HepG2 (cell line): ENCODE measurements at regions not wholly inside any gene's neighbourhood (a gene's known extent, or its start where the extent isn't known, plus 50 kb on each side); places are given as distances from the start of the nearest gene placed in this dataset.

Experiments
- ATAC-seq: fragments of 200-7000 bp; cut with Tn5 transposase; 3 replicates; pipeline ENCODE4 v1.9.1; 2020; ENCODE audit warnings: mild to moderate bottlenecking, moderate library complexity
- BruUV-seq: library from RNA; stranded (reverse); fragments of 400-500 nt; replicated peaks from 2 replicates; lab custom pipeline; 2021; lab: Mats Ljungman, UMichigan
- CTCF ChIA-PET: fragments of 300-600 bp; formaldehyde crosslinking; extraction: SDS; loops from one replicate; lab custom pipeline; 2021; ENCODE audit warnings: low total read pairs, inconsistent platforms, low intra/inter-chr PET ratio; lab: Yijun Ruan, JAX
- POLR2A ChIA-PET: fragments of 350-600 bp; sonication (Branson Sonifier 250); formaldehyde crosslinking; loops from one replicate; lab custom pipeline; 2020; ENCODE audit warnings: antibody characterized with exemption, inconsistent platforms; lab: Yijun Ruan, JAX
- DNase-seq: peaks from one replicate; pipeline ENCODE4 v3.0.0-alpha.2; 2015; ENCODE audit warnings: low spot score
- FAIRE-seq: peaks from 3 replicates; lab custom pipeline; 2011; peaks lifted over from hg19 to GRCh38; lab: Jason Lieb, UNC
- H2AFZ ChIP-seq: one replicate; pipeline ENCODE4 v1.6.1; 2011; ENCODE audit warnings: low read length, inconsistent platforms
- H3K27ac ChIP-seq: fragments of 300-600 bp; 3 replicates; pipeline ENCODE4 v1.8.0; 2011; ENCODE audit warnings: mixed run types, mild to moderate bottlenecking, mixed read lengths, low read length, inconsistent platforms; ENCODE audit not compliant: insufficient read depth; ENCODE audit errors: extremely low read length
- H3K27me3 ChIP-seq, 2 experiments: fragments of 200-600 bp in 1 of 2; 2 replicates in 1 of 2; 3 replicates in 1 of 2; pipeline versions ENCODE4 v1.6.0 to v1.8.0; 2011; ENCODE audit warnings: low read length in 2 of 2, mild to moderate bottlenecking in 2 of 2, moderate library complexity in 2 of 2, inconsistent platforms in 1 of 2; ENCODE audit not compliant: insufficient read depth in 2 of 2, control insufficient read depth in 1 of 2
- H3K36me3 ChIP-seq, 2 experiments: fragments of 200-600 bp in 1 of 2; replicated peaks in 1 of 2; 2 replicates in 1 of 2; 3 replicates in 1 of 2; pipeline versions ENCODE4 v1.5.1 to v1.8.0; 2011; ENCODE audit warnings: low read length in 2 of 2, inconsistent platforms in 1 of 2; ENCODE audit not compliant: insufficient read depth in 2 of 2, control insufficient read depth in 1 of 2
- H3K4me1 ChIP-seq: 2 replicates; pipeline ENCODE4 v1.5.1; 2012; ENCODE audit warnings: low read length, inconsistent platforms; ENCODE audit not compliant: insufficient read depth
- H3K4me2 ChIP-seq: 2 replicates; pipeline ENCODE4 v1.6.0; 2011; ENCODE audit warnings: low read depth, low read length, inconsistent platforms
- H3K4me3 ChIP-seq, 3 experiments: fragments of 200-600 bp in 1 of 3; sonication (generic), shearing (Covaris generic) in 1 of 3; replicated peaks in 1 of 3; 2 replicates each; pipeline ENCODE4 v1.5.1; 2011 to 2016; ENCODE audit warnings: low read length in 3 of 3, inconsistent platforms in 2 of 3, low read depth in 2 of 3, mild to moderate bottlenecking in 2 of 3, control low read depth in 1 of 3, mixed read lengths in 1 of 3; ENCODE audit not compliant: insufficient read depth in 1 of 3
- H3K79me2 ChIP-seq: one replicate; pipeline ENCODE4 v1.6.1; 2011; ENCODE audit warnings: low read length, inconsistent platforms; ENCODE audit not compliant: insufficient read depth
- H3K9ac ChIP-seq: 2 replicates; pipeline ENCODE4 v1.6.0; 2011; ENCODE audit warnings: mild to moderate bottlenecking, low read depth, low read length, inconsistent platforms; ENCODE audit not compliant: insufficient read depth
- H3K9me3 ChIP-seq: 2 replicates; pipeline ENCODE4 v1.5.1; 2012; ENCODE audit warnings: mild to moderate bottlenecking, low read length
- H4K20me1 ChIP-seq: 2 replicates; pipeline ENCODE4 v1.6.0; 2011; ENCODE audit warnings: inconsistent platforms, mild to moderate bottlenecking, low read length, moderate library complexity; ENCODE audit not compliant: insufficient read depth
- DR1 ChIP-seq: sonication (generic); formaldehyde crosslinking; IDR thresholded peaks from 2 replicates; pipeline ENCODE4 v1.8.0; 2021; ENCODE audit warnings: mild to moderate bottlenecking, missing genetic modification reagents, inconsistent platforms
- HNRNPLL ChIP-seq: fragments of 200-400 bp; formaldehyde crosslinking; IDR thresholded peaks from 2 replicates; pipeline ENCODE4 v1.6.1; 2017; ENCODE audit warnings: mild to moderate bottlenecking, low read depth, low read length; ENCODE audit not compliant: poor library complexity, severe bottlenecking
- HOXA7 ChIP-seq: sonication (generic); formaldehyde crosslinking; IDR thresholded peaks from 2 replicates; pipeline ENCODE4 v1.8.1; 2022; ENCODE audit warnings: mild to moderate bottlenecking, missing genetic modification reagents, moderate library complexity
- NCOR1 ChIP-seq: fragments of 200-600 bp; sonication (generic); IDR thresholded peaks from 2 replicates; pipeline ENCODE4 v1.7.0; 2017; ENCODE audit warnings: antibody characterized with exemption, low read length, borderline replicate concordance
- PAWR ChIP-seq: sonication (generic); formaldehyde crosslinking; IDR thresholded peaks from 2 replicates; pipeline ENCODE4 v1.4.0; 2020; ENCODE audit warnings: missing genetic modification reagents, mild to moderate bottlenecking, borderline replicate concordance
- XRCC5 ChIP-seq: fragments of 200-400 bp; formaldehyde crosslinking; optimal IDR thresholded peaks from 2 replicates; pipeline ENCODE3; 2017; ENCODE audit warnings: mild to moderate bottlenecking, low read length
- ZBTB8A ChIP-seq: sonication (generic); formaldehyde crosslinking; IDR thresholded peaks from 2 replicates; pipeline ENCODE4 v1.4.0; 2020; ENCODE audit warnings: mild to moderate bottlenecking, low read depth, missing genetic modification reagents, borderline replicate concordance
- ZNF101 ChIP-seq: sonication (generic); formaldehyde crosslinking; IDR thresholded peaks from 2 replicates; pipeline ENCODE4 v1.4.0; 2020; ENCODE audit warnings: mild to moderate bottlenecking, low read depth, missing genetic modification reagents, borderline replicate concordance
- ZNF768 ChIP-seq: sonication (generic); formaldehyde crosslinking; IDR thresholded peaks from 2 replicates; pipeline ENCODE4 v1.4.0; 2020; ENCODE audit warnings: missing genetic modification reagents
- ZNF800 ChIP-seq: sonication (generic); formaldehyde crosslinking; IDR thresholded peaks from 2 replicates; pipeline ENCODE4 v1.4.0; 2020; ENCODE audit warnings: missing genetic modification reagents
- ZSCAN30 ChIP-seq: sonication (generic); formaldehyde crosslinking; IDR thresholded peaks from 2 replicates; pipeline ENCODE4 v1.5.0; 2020; ENCODE audit warnings: mild to moderate bottlenecking, missing genetic modification reagents
- WGBS: methylation state at CpG from one replicate; pipeline ENCODE4 v1.1.6; 2017; ENCODE audit warnings: low lambda C conversion rate; 5-methylcytosine and 5-hydroxymethylcytosine counted together
- in situ Hi-C: cut with HindIII; loops from 2 replicates; pipeline ENCODE4 v1.10.0; 2017; ENCODE audit warnings: low pct_unique_long_range_greater_than_20kb; ENCODE audit not compliant: extremely low pct_ligation_motif_present
- intact Hi-C: fragments of 100-400 bp; cut with micrococcal nuclease; formaldehyde crosslinking; loops from one replicate; pipeline ENCODE4 v1.10.0; 2022; ENCODE audit not compliant: unreplicated experiment

DNA sequence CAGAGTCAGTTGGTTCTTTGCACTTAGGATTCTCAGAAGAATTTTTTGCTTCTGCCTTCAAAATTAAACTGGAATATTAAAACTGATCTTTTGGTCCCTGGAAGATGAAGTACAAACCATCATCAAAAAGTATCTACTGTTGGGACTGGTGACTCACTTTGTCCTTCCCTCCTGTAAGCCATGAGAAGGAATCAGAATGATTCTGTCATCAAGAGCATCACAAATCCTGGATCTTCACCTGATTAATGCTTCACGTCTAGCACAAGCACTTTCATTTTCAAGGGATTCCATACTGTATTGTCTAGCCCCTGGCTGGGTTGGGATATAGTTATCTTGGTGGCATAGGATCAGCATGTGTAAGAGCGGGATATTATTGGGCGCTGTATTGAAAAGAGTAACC, 69.3 kb upstream of the CYP1B1 start:
- no peaks in the 10 kb centered on the region for H3K9me3 ChIP-seq
- H3K4me3 ChIP-seq: no peak overlapping the region
- intact Hi-C loops: no loop called here
- ATAC-seq (no peak), DNase-seq (no peak), FAIRE-seq (no peak)
- 59% methylated on average over 3 of the region's 3 CpGs for WGBS
- in situ Hi-C loops: no loop called here
- no peak overlapping the region for H3K9ac ChIP-seq
- CTCF ChIA-PET: no interaction called here
- H2AFZ ChIP-seq: no peak overlapping the region
- H3K4me2 ChIP-seq: no peak overlapping the region
- POLR2A ChIA-PET: no interaction called here
- no peak overlapping the region for H3K27ac ChIP-seq
- no peaks in the 10 kb centered on the region for H3K36me3 ChIP-seq
- peaks cover 10% of the 10 kb centered on the region; the same call in 1 of the 2 replicates for H3K4me1 ChIP-seq
- H3K79me2 ChIP-seq: no peaks in the 10 kb centered on the region
- H3K27me3 ChIP-seq: peaks cover 0 to 5% of the 10 kb centered on the region in 2 experiments; a peak in 1 of 5 replicates
- BruUV-seq: no TSS peak
- H4K20me1 ChIP-seq: no peaks in the 10 kb centered on the region
- TF ChIP-seq XRCC5: no peak
- TF ChIP-seq ZSCAN30 (CRISPR knock-in tag): no peak
- no peak for TF ChIP-seq ZNF768 (CRISPR knock-in tag)
- no peak for TF ChIP-seq HOXA7 (CRISPR knock-in tag)
- TF ChIP-seq PAWR (CRISPR knock-in tag): no peak
- TF ChIP-seq ZNF101 (CRISPR knock-in tag): no peak
- no peak for TF ChIP-seq HNRNPLL
- no peak for TF ChIP-seq DR1 (CRISPR knock-in tag)
- no peak for TF ChIP-seq NCOR1
- TF ChIP-seq, all 625 proteins: peak for 0

- CTCF ChIA-PET: no interaction called here
- intact Hi-C loops: no loop called here
- Histone ChIP-seq H3K79me2 (no peaks in the 10 kb centered on the region), H3K27ac (no peak overlapping the region), H2AFZ (no peak overlapping the region), H4K20me1 (no peaks in the 10 kb centered on the region), H3K27me3 (peaks cover 0 to 10% of the 10 kb centered on the region in 2 experiments; a peak in 2 of 5 replicates), H3K4me3 (no peak overlapping the region), H3K4me2 (no peak overlapping the region), H3K4me1 (peaks cover 8% of the 10 kb centered on the region; the same call in 1 of the 2 replicates), H3K9me3 (no peaks in the 10 kb centered on the region), H3K9ac (no peak overlapping the region), H3K36me3 (no peaks in the 10 kb centered on the region)
- ATAC-seq (no peak), FAIRE-seq (no peak), DNase-seq (no peak)
- no peak for TF ChIP-seq ZBTB8A (CRISPR knock-in tag)
- no peak for TF ChIP-seq ZNF800 (CRISPR knock-in tag)
- in situ Hi-C loops: no loop called here
- 31% methylated on average over 4 of the region's 4 CpGs for WGBS
- POLR2A ChIA-PET: no interaction called here
- no TSS peak for BruUV-seq
Observed at GRCh38 chr2:38142627-38143026, 66.7 kb upstream of the CYP1B1 start.
